ENCODE measurements at regions not wholly inside any gene's neighbourhood (a gene's known extent, or its start where the extent isn't known, plus 50 kb on each side); places are given as distances from the start of the nearest gene placed in this dataset.

- H3K36me3 ChIP-seq, result no peaks in the 10 kb centered on the region
- intact Hi-C loops (cut with DNase I; ENCODE audit: low total_unique reads), result no loop called here
Measured at GRCh38 chr6:93968126-93968525, 548.8 kb upstream of the EPHA7 start.

GRCh38 chr6:93964926-93965325, 545.6 kb upstream of the EPHA7 start:
- WGBS, 5 donors, result 68 to 81% (median 74%) methylated on average over 1 of the region's 1 CpG
- TF ChIP-seq POLR2AphosphoS5 (IDR thresholded peaks at IDR 0.05) (no peak), POLR2A (IDR thresholded peaks at IDR 0.05) (no peak)
- TF ChIP-seq, protein P1, sequence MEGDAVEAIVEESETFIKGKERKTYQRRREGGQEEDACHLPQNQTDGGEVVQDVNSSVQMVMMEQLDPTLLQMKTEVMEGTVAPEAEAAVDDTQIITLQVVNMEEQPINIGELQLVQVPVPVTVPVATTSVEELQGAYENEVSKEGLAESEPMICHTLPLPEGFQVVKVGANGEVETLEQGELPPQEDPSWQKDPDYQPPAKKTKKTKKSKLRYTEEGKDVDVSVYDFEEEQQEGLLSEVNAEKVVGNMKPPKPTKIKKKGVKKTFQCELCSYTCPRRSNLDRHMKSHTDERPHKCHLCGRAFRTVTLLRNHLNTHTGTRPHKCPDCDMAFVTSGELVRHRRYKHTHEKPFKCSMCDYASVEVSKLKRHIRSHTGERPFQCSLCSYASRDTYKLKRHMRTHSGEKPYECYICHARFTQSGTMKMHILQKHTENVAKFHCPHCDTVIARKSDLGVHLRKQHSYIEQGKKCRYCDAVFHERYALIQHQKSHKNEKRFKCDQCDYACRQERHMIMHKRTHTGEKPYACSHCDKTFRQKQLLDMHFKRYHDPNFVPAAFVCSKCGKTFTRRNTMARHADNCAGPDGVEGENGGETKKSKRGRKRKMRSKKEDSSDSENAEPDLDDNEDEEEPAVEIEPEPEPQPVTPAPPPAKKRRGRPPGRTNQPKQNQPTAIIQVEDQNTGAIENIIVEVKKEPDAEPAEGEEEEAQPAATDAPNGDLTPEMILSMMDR (IDR thresholded peaks at IDR 0.05 in 8 of 11, conservative IDR thresholded peaks at IDR 0.05 in 3 of 11), result no peak
- H3K4me3 ChIP-seq, result no peak overlapping the region
- no peak overlapping the region for H3K27ac ChIP-seq
- H3K27me3 ChIP-seq (replicated peaks in 1 of 7), result no peaks in the 10 kb centered on the region
- DNase-seq, result no peak
- intact Hi-C loops (cut with DNase I; ENCODE audit: low total_unique reads), result no loop called here
- H3K4me1 ChIP-seq, result no peaks in the 10 kb centered on the region
- H3K9me3 ChIP-seq, result no peaks in the 10 kb centered on the region
- H3K36me3 ChIP-seq, result no peaks in the 10 kb centered on the region

More at GRCh38 chr6:93968126-93968525, 548.8 kb upstream of the EPHA7 start:
- 75 to 84% (median 81%) methylated on average over 4 of the region's 4 CpGs for WGBS, 5 donors
- H3K4me3 ChIP-seq, result no peak overlapping the region
- H3K4me1 ChIP-seq, result no peaks in the 10 kb centered on the region
- no peak for DNase-seq
- no peaks in the 10 kb centered on the region for H3K27me3 ChIP-seq (replicated peaks in 1 of 7)
- no peak overlapping the region for H3K27ac ChIP-seq
- H3K9me3 ChIP-seq, result no peaks in the 10 kb centered on the region
- TF ChIP-seq, protein P1 (IDR thresholded peaks at IDR 0.05 in 8 of 11, conservative IDR thresholded peaks at IDR 0.05 in 3 of 11), result no peak
- no peak for TF ChIP-seq POLR2AphosphoS5 (IDR thresholded peaks at IDR 0.05)
- TF ChIP-seq POLR2A (IDR thresholded peaks at IDR 0.05), result no peak

GRCh38 chr6:93964321-93964720, 545.0 kb upstream of the EPHA7 start:
- no peak overlapping the region for H3K4me3 ChIP-seq
- no peaks in the 10 kb centered on the region for H3K9me3 ChIP-seq
- no peaks in the 10 kb centered on the region for H3K4me1 ChIP-seq
- TF ChIP-seq, protein P1 (IDR thresholded peaks at IDR 0.05 in 8 of 11, conservative IDR thresholded peaks at IDR 0.05 in 3 of 11), result no peak
- no peak for TF ChIP-seq POLR2AphosphoS5 (IDR thresholded peaks at IDR 0.05)
- no peak for TF ChIP-seq POLR2A (IDR thresholded peaks at IDR 0.05)
- DNase-seq, result no peak
- H3K27ac ChIP-seq, result no peak overlapping the region
- no peaks in the 10 kb centered on the region for H3K27me3 ChIP-seq (replicated peaks in 1 of 7)
- WGBS, 5 donors, result 39 to 59% (median 40%) methylated on average over 1 of the region's 1 CpG
- intact Hi-C loops (cut with DNase I; ENCODE audit: low total_unique reads), result no loop called here
- no peaks in the 10 kb centered on the region for H3K36me3 ChIP-seq

- intact Hi-C loops (cut with DNase I; ENCODE audit: low total_unique reads), result no loop called here
- Histone ChIP-seq H3K27me3 (replicated peaks in 1 of 7) (no peaks in the 10 kb centered on the region), H3K27ac (no peak overlapping the region), H3K4me3 (no peak overlapping the region), H3K36me3 (no peaks in the 10 kb centered on the region), H3K9me3 (no peaks in the 10 kb centered on the region), H3K4me1 (no peaks in the 10 kb centered on the region)
- no peak for DNase-seq
- TF ChIP-seq, protein P1 (IDR thresholded peaks at IDR 0.05 in 8 of 11, conservative IDR thresholded peaks at IDR 0.05 in 3 of 11), result no peak
- TF ChIP-seq POLR2AphosphoS5 (IDR thresholded peaks at IDR 0.05), result no peak
- TF ChIP-seq POLR2A (IDR thresholded peaks at IDR 0.05), result no peak
- 36 to 57% (median 46%) methylated on average over 1 of the region's 1 CpG for WGBS, 5 donors
Measured at GRCh38 chr6:93962566-93962965, 543.2 kb upstream of the EPHA7 start.
